HEK293 (cell line): ENCODE measurements at regions not wholly inside any gene's neighbourhood (a gene's known extent, or its start where the extent isn't known, plus 50 kb on each side); places are given as distances from the start of the nearest gene placed in this dataset.
A peak's percentile ranks its signal among the peaks of the same experiment; 100 is the strongest.

Experiments used
- CTCF ChIA-PET: fragments of 350-600 bp; formaldehyde crosslinking; extraction: SDS; loops from one replicate; lab custom pipeline; 2021; ENCODE audit warnings: antibody characterized with exemption; lab: Yijun Ruan, JAX
- POLR2A ChIA-PET: fragments of 300-600 bp; formaldehyde crosslinking; extraction: SDS; loops from one replicate; lab custom pipeline; 2020; ENCODE audit warnings: antibody characterized with exemption, inconsistent platforms; lab: Yijun Ruan, JAX
- H3K27ac ChIP-seq: fragments of 200-500 bp; sonication (Bioruptor generic); 2 replicates; pipeline ENCODE4 v1.5.1; 2014; ENCODE audit warnings: low read depth, low read length, control low read depth, inconsistent platforms; ENCODE audit errors: extremely low read depth
- H3K36me3 ChIP-seq, 2 experiments: fragments of 200-500 bp in 1 of 2; sonication (Bioruptor generic) in 1 of 2; 1 replicate in 1 of 2; 2 replicates in 1 of 2; pipeline ENCODE4 v1.5.1; 2014 to 2017; ENCODE audit warnings: inconsistent platforms in 2 of 2, low read length in 2 of 2; ENCODE audit not compliant: control insufficient read depth in 2 of 2, insufficient read depth in 1 of 2
- H3K4me1 ChIP-seq: fragments of 200-500 bp; sonication (Bioruptor generic); 2 replicates; pipeline ENCODE4 v1.5.1; 2014; ENCODE audit warnings: mild to moderate bottlenecking, low read length, inconsistent platforms; ENCODE audit not compliant: control insufficient read depth, insufficient read depth
- H3K4me3 ChIP-seq: 2 replicates; pipeline ENCODE4 v1.5.1; 2011; ENCODE audit warnings: low read depth, mild to moderate bottlenecking, control low read depth, low read length, moderate library complexity
- H3K9me3 ChIP-seq: fragments of 200-500 bp; sonication (Bioruptor generic); 2 replicates; pipeline ENCODE4 v1.5.1; 2014; ENCODE audit warnings: low read depth, low read length, inconsistent platforms; ENCODE audit not compliant: control insufficient read depth, insufficient read depth
- BCL6B ChIP-seq: fragments of 450-650 bp; formaldehyde crosslinking; IDR thresholded peaks from 2 replicates; pipeline ENCODE4 v1.5.1; 2017; ENCODE audit warnings: missing biosample characterization, missing genetic modification characterization
- MZF1 ChIP-seq: fragments of 450-650 bp; formaldehyde crosslinking; IDR thresholded peaks from 2 replicates; pipeline ENCODE4 v1.5.1; 2017; ENCODE audit warnings: missing biosample characterization, missing genetic modification characterization, borderline replicate concordance
- SP2 ChIP-seq: fragments of 450-650 bp; formaldehyde crosslinking; IDR thresholded peaks from 2 replicates; pipeline ENCODE4 v1.5.1; 2016; ENCODE audit warnings: missing biosample characterization, missing genetic modification characterization
- ZEB2 ChIP-seq: fragments of 450-650 bp; formaldehyde crosslinking; IDR thresholded peaks from 2 replicates; pipeline ENCODE4 v1.5.1; 2016; ENCODE audit warnings: missing biosample characterization, missing genetic modification characterization
- ZFP3 ChIP-seq: fragments of 450-650 bp; formaldehyde crosslinking; IDR thresholded peaks from 2 replicates; pipeline ENCODE4 v1.5.1; 2016; ENCODE audit warnings: low read depth, missing biosample characterization, missing genetic modification characterization
- ZIC2 ChIP-seq: fragments of 450-650 bp; formaldehyde crosslinking; IDR thresholded peaks from 2 replicates; pipeline ENCODE4 v1.5.1; 2016; ENCODE audit warnings: missing biosample characterization, missing genetic modification characterization
- ZNF354C ChIP-seq: fragments of 450-650 bp; formaldehyde crosslinking; IDR thresholded peaks from 2 replicates; pipeline ENCODE4 v1.5.1; 2016; ENCODE audit warnings: missing biosample characterization, missing genetic modification characterization, low read depth, borderline replicate concordance
- ZNF37A ChIP-seq: fragments of 450-650 bp; IDR thresholded peaks from 2 replicates; pipeline ENCODE4 v1.5.1; 2018; ENCODE audit warnings: missing biosample characterization, missing genetic modification characterization
- ZNF48 ChIP-seq: fragments of 450-650 bp; formaldehyde crosslinking; IDR thresholded peaks from 2 replicates; pipeline ENCODE4 v1.5.1; 2016; ENCODE audit warnings: missing biosample characterization, missing genetic modification characterization
- ZNF544 ChIP-seq: fragments of 450-650 bp; formaldehyde crosslinking; IDR thresholded peaks from 2 replicates; pipeline ENCODE4 v1.5.0; 2017; ENCODE audit warnings: missing biosample characterization, missing genetic modification characterization
- ZNF549 ChIP-seq: fragments of 450-650 bp; IDR thresholded peaks from 2 replicates; pipeline ENCODE4 v1.5.1; 2018; ENCODE audit warnings: missing biosample characterization, missing genetic modification characterization, mild to moderate bottlenecking, inconsistent platforms, moderate library complexity
- ZNF555 ChIP-seq: fragments of 450-650 bp; formaldehyde crosslinking; conservative IDR thresholded peaks from 2 replicates; pipeline ENCODE4 v1.5.1; 2017; ENCODE audit warnings: missing biosample characterization, mild to moderate bottlenecking, missing genetic modification characterization, inconsistent platforms
- ZNF600 ChIP-seq: fragments of 450-650 bp; formaldehyde crosslinking; IDR thresholded peaks from 2 replicates; pipeline ENCODE4 v1.5.1; 2016; ENCODE audit warnings: missing biosample characterization, missing genetic modification characterization
- ZNF621 ChIP-seq: fragments of 450-650 bp; formaldehyde crosslinking; IDR thresholded peaks from 2 replicates; pipeline ENCODE4 v1.5.1; 2017; ENCODE audit warnings: missing biosample characterization, missing genetic modification characterization
- ZNF658 ChIP-seq: fragments of 450-650 bp; formaldehyde crosslinking; IDR thresholded peaks from 2 replicates; pipeline ENCODE4; 2016; ENCODE audit warnings: missing biosample characterization, missing genetic modification characterization
- ZNF747 ChIP-seq: fragments of 450-650 bp; formaldehyde crosslinking; IDR thresholded peaks from 2 replicates; pipeline ENCODE4 v1.5.1; 2016; ENCODE audit warnings: missing biosample characterization, missing genetic modification characterization
- ZNF837 ChIP-seq: fragments of 450-650 bp; formaldehyde crosslinking; IDR thresholded peaks from 2 replicates; pipeline ENCODE4 v1.5.1; 2016; ENCODE audit warnings: missing biosample characterization, missing genetic modification characterization
- TF ChIP-seq, protein P1 (sequence below): fragments of 450-650 bp; formaldehyde crosslinking; optimal IDR thresholded peaks from 2 replicates; pipeline ENCODE3; 2016; ENCODE audit warnings: missing biosample characterization, mild to moderate bottlenecking, missing genetic modification characterization

DNA sequence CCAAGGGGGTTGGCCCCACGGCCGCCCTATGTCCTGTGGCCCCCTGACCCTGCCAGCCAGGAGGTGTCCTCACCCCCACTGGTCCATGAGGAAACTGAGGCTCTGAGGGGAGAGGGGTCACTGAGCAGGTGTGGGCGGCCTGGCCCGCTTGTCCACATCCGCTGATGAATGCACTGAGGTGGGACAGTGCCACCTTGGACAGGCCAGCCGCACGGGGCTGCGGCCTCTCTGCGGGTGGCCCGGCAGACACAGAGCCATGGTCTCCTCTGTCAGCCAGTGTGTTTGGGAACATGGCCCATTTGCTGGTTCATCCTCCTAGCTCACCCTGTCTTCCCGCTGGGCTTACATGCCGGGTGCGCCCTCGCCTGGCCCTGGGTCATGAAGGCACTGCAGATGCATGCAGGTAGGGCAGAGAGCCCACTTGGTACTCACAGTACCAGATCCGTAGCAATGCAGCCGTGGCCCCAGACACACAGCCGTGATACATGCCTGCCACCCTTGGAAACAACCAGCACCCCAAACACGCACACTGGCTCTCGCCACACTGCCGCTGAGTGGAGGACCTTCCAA lies 93.9 kb downstream of the ENGASE start:
- ChIA-PET POLR2A (no interaction called here), CTCF (interaction anchor here (0.5 kb wide), 1 partner anchor 625 kb away, joined by 3 read pairs; no protein-coding TSS in a partner anchor)

GRCh38 chr17:79167486-79167885 lies 92.9 kb downstream of the ENGASE start:
- Histone ChIP-seq H3K36me3 (no peaks in the 10 kb centered on the region), H3K9me3 (no peaks in the 10 kb centered on the region), H3K4me1 (no peaks in the 10 kb centered on the region), H3K27ac (no peak overlapping the region)
- CTCF ChIA-PET: no interaction called here
- TF ChIP-seq ZNF621 (no peak), SP2 (tag by site-specific recombination) (no peak)
- TF ChIP-seq, all 188 proteins: peak for 0
- H3K4me3 ChIP-seq: no peak overlapping the region
- POLR2A ChIA-PET: no interaction called here

More for the DNA sequence above, 93.9 kb downstream of the ENGASE start:
- TF ChIP-seq ZNF600 (tag by site-specific recombination) (0 out of 2 replicates have a peak, but pooled peaks have one; percentile 26), ZNF555 (tag by site-specific recombination) (no peak)
- Histone ChIP-seq H3K4me3 (no peak overlapping the region), H3K36me3 (no peaks in the 10 kb centered on the region), H3K27ac (no peak overlapping the region), H3K9me3 (no peaks in the 10 kb centered on the region), H3K4me1 (no peaks in the 10 kb centered on the region)

- H3K27ac ChIP-seq: no peak overlapping the region
- peaks cover 4% of the 10 kb centered on the region; the same call in 1 of the 2 replicates for H3K4me1 ChIP-seq
- TF ChIP-seq ZNF48: no peak
- no peak for TF ChIP-seq ZNF544
- no peak for TF ChIP-seq ZNF747
- no peak for TF ChIP-seq ZNF837 (tag by site-specific recombination)
- no peak for TF ChIP-seq ZNF37A (tag by site-specific recombination)
- TF ChIP-seq ZEB2 (tag by site-specific recombination): no peak
- TF ChIP-seq BCL6B (tag by site-specific recombination): no peak
- TF ChIP-seq SP2 (tag by site-specific recombination): no peak
- no peak for TF ChIP-seq ZNF658
- no peak for TF ChIP-seq ZNF549
- TF ChIP-seq ZNF354C (tag by site-specific recombination): no peak
- no peak for TF ChIP-seq MZF1 (tag by site-specific recombination)
- TF ChIP-seq ZFP3: no peak
- TF ChIP-seq ZIC2 (tag by site-specific recombination): no peak
- TF ChIP-seq, protein P1, sequence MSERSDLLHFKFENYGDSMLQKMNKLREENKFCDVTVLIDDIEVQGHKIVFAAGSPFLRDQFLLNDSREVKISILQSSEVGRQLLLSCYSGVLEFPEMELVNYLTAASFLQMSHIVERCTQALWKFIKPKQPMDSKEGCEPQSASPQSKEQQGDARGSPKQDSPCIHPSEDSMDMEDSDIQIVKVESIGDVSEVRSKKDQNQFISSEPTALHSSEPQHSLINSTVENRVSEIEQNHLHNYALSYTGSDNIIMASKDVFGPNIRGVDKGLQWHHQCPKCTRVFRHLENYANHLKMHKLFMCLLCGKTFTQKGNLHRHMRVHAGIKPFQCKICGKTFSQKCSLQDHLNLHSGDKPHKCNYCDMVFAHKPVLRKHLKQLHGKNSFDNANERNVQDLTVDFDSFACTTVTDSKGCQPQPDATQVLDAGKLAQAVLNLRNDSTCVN (tag by site-specific recombination): no peak
- TF ChIP-seq, all 188 proteins: peak for 0
- CTCF ChIA-PET: interaction anchor here (0.6 kb wide), 1 partner anchor 138 kb away, joined by 3 read pairs; no protein-coding TSS in a partner anchor
- Histone ChIP-seq H3K4me3 (no peak overlapping the region), H3K36me3 (no peaks in the 10 kb centered on the region), H3K9me3 (no peaks in the 10 kb centered on the region)
- POLR2A ChIA-PET: no interaction called here
Observed at GRCh38 chr17:79165756-79166473, 91.3 kb downstream of the ENGASE start.
